ENCODE measurements at regions not wholly inside any gene's neighbourhood (a gene's known extent, or its start where the extent isn't known, plus 50 kb on each side); places are given as distances from the start of the nearest gene placed in this dataset.

- no peak for TF ChIP-seq POLR2A (IDR thresholded peaks at IDR 0.05)
- TF ChIP-seq CTCF (IDR thresholded peaks at IDR 0.05), result no peak
Observed at GRCh38 chr9:109704546-109704945, 75.5 kb upstream of the PALM2AKAP2 start.
